Stimulated activated naive CD8-positive, alpha-beta T cell treated with anti-CD3 and anti-CD28 coated beads, Interleukin-15, amount 100 ng/mL, for 72 hours (primary cell): ENCODE measurements at regions not wholly inside any gene's neighbourhood (a gene's known extent, or its start where the extent isn't known, plus 50 kb on each side); places are given as distances from the start of the nearest gene placed in this dataset.

Source experiments
- ATAC-seq: fragments of 150-1000 bp; cut with Tn5 transposase; 2 replicates; pipeline ENCODE4 v1.10.0; 2021; ENCODE audit warnings: mild to moderate bottlenecking, moderate library complexity
- DNase-seq, 2 donors: peaks; one replicate each; pipeline ENCODE4 v3.0.0; 2021 to 2022
- H3K27ac Mint-ChIP-seq, 2 donors: one replicate each; pipeline ENCODE4 v1.8.0; 2022; ENCODE audit warnings: mild to moderate bottlenecking in 2 of 2, mixed read lengths in 2 of 2, moderate library complexity in 2 of 2
- H3K27me3 Mint-ChIP-seq: one replicate; pipeline ENCODE4 v1.8.0; 2022; ENCODE audit warnings: mixed read lengths
- H3K4me1 Mint-ChIP-seq: one replicate; pipeline ENCODE4 v1.8.0; 2022; ENCODE audit warnings: mild to moderate bottlenecking, mixed read lengths
- H3K4me3 Mint-ChIP-seq, 2 donors: one replicate each; pipeline ENCODE4 v1.8.0; 2022; ENCODE audit warnings: mild to moderate bottlenecking in 2 of 2, mixed read lengths in 2 of 2, moderate library complexity in 1 of 2
- H3K9me3 Mint-ChIP-seq, 2 donors: one replicate each; pipeline ENCODE4 v1.8.0; 2022; ENCODE audit warnings: mixed read lengths in 2 of 2

DNA sequence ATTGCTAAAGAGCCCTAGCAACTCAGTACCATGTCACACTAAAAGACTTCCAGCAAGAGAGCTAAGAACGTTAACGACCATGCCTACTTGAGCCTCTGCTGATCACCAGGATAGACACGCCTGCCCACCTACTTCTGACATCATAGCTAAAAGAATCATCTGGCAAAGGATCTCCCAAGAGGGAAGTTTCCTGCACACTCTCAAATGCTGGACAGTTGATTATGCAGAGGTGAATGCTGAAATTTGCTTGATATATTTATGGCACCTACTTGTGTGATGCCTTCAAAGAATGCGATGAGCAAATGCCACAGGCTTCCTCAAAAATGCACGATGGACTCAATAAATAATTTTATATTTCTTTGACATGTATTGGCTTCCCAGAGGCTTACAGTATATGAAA lies 113.6 kb downstream of the GALC start:
- DNase-seq: no peak
- Mint-ChIP-seq H3K4me1 (no peaks in the 10 kb centered on the region), H3K4me3 (no peak overlapping the region), H3K27ac (no peak overlapping the region), H3K9me3 (no peaks in the 10 kb centered on the region), H3K27me3 (peaks cover 26% of the 10 kb centered on the region)
- no peak for ATAC-seq

DNA sequence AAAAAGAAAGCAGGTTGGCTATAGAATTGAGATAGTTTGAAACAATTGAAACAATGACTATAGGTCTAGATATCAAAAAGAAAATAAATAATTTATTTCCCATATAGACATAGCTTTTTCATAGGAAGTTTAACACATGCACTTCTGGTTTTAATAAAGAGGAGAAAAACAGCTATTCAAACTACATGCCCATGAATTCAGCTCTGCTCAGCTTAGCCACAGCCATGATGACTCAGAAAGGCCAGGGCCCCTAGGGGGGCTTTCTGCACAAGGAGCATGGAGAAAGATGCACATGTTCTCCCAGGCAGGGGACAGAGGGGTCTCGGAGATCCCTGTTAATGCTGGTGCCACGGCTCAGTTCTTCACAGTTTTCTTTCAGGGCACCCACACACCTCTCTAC lies 114.0 kb downstream of the GALC start:
- no peak overlapping the region for H3K27ac Mint-ChIP-seq
- no peak overlapping the region for H3K4me3 Mint-ChIP-seq
- H3K9me3 Mint-ChIP-seq: no peaks in the 10 kb centered on the region
- H3K4me1 Mint-ChIP-seq: no peaks in the 10 kb centered on the region
- DNase-seq (no peak), ATAC-seq (no peak)
- peaks cover 26% of the 10 kb centered on the region for H3K27me3 Mint-ChIP-seq

DNA sequence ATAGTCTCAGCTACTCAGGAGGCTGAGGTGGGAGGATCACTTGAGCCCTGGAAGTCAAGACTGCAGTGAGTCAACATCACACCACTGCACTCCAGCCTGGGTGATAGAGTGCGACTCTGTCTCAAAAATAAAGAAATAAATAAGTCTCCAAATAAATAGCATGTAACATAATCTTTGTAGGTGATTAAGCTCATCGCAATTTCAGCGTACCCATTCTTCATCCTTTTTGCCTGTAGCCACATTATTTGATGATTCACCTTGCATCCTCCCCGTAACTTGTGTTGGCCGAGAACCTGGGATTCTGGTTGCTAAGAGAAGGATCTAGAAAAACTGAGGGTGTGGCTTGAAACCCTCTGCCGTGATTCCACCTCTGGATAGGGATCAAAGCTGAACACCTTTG lies 115.1 kb downstream of the GALC start:
- H3K4me3 Mint-ChIP-seq: no peak overlapping the region
- H3K4me1 Mint-ChIP-seq: no peaks in the 10 kb centered on the region
- ATAC-seq (no peak), DNase-seq (no peak)
- peaks cover 25% of the 10 kb centered on the region for H3K27me3 Mint-ChIP-seq
- no peaks in the 10 kb centered on the region for H3K9me3 Mint-ChIP-seq
- no peak overlapping the region for H3K27ac Mint-ChIP-seq

DNA sequence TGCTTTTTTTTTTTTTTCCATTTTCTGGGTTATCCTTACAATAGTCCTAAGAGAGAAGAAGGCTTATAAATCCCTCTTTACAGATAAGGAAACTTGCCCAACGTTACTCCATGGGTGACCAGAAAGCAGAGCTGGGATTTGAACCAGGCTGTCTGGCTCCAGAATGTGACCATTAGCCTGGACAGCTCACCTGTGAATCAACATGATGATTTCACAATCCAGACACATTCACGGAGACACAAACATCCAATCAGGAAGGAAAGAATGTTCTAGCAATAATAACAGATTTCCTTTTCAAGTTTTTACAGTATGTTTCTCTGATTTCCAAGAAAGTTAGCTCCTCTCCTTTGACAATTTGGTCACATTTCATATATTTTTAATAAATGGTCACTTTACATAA lies 118.3 kb downstream of the GALC start:
- DNase-seq (no peak), ATAC-seq (no peak)
- Mint-ChIP-seq H3K4me1 (peaks cover 6% of the 10 kb centered on the region), H3K27ac (no peak overlapping the region), H3K27me3 (peaks cover 12% of the 10 kb centered on the region), H3K9me3 (no peaks in the 10 kb centered on the region), H3K4me3 (no peak overlapping the region)

DNA sequence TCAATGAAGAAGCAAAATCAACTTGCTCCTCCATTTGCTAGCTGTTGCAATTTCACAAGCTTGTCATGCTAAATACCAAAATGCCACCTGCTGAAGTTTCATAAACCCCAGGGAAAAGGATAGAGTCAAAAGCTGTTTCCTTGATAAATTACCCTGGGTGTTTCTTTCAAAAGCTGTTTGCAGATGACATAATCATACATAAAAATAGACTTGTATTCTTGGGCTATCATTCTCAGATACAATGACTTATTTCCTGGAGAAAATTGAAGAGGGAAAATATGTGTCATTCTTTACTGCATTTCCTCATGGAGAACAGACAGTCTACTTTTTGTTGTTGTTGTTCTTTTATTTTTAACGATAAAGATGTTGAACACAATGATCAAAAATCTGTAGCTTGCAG lies 119.2 kb downstream of the GALC start:
- no peak overlapping the region for H3K4me3 Mint-ChIP-seq

DNA sequence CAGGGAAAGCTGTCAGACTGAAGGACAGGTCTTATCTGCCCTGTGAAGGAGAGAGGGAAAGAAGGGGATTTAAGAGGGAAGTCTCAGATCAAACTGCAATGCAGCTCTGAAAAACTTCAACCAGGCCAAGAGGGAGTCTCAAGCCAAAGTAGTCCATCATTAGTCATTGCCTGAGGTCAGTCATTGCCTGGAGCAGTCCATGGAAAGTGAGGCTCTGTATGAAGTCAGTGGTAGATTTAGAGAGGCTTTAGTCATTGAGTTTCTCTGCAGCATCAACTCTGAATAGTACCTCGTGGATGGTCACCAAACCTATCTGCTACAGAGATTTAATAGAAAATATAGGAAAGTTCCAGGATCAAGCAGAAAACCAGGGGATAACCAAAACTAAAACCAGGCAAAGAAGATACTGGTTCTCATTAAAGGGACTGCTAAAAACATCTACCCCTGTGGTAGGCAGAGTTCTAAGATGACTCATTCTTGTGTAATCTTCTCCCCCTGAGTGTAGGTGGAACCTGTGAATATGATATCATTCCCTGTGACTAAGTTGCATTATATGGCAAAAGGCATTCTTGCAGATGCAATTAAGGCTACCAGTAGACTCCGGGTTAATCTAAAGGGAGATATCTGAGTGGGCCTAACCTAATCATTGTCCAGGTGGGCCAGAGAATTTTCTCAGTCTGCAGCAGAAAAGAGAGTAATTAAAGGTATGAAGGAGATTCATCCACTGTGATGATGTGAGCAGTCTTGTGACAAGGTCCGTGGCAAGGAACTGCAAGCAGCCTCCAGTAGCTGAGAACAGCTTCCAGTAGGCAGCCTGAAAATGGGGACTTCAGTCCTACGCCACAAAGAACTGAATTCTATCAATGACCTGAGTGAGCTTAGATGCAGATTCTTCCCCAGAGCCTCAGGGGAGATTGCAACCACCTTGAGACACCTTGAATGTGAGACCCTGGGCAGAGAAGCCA lies 123.1 kb downstream of the GALC start:
- Mint-ChIP-seq H3K9me3 (no peaks in the 10 kb centered on the region), H3K27ac (no peak overlapping the region), H3K27me3 (peaks cover 17% of the 10 kb centered on the region), H3K4me1 (peaks cover 12% of the 10 kb centered on the region), H3K4me3 (no peak overlapping the region)
- no peak for DNase-seq
- peak; percentile 88 for ATAC-seq

More for the DNA sequence above, 119.2 kb downstream of the GALC start:
- DNase-seq (no peak), ATAC-seq (no peak)
- Mint-ChIP-seq H3K27ac (no peak overlapping the region), H3K9me3 (no peaks in the 10 kb centered on the region), H3K4me1 (peaks cover 12% of the 10 kb centered on the region), H3K27me3 (peaks cover 19% of the 10 kb centered on the region)

DNA sequence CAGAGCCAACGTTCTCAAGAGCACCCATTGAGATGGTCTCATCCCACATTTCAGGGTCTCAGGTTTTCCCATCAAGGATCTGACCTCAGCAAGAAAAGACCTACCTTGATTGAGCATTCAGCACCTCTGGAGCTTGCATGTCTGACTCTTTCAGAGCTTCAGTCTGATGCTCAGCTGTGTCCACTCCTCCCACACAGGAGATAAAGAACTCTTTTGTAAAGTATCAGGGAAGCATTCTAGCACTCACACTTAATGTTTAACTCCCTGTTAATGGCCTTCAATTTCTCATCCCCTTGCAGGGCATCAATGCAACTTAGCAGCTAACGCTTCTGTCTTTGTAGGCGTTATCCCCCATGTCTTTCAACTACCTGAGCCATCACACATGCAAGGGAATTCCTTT lies 124.1 kb downstream of the GALC start:
- Mint-ChIP-seq H3K4me3 (no peak overlapping the region), H3K27ac (no peak overlapping the region), H3K4me1 (peaks cover 12% of the 10 kb centered on the region), H3K27me3 (peaks cover 17% of the 10 kb centered on the region), H3K9me3 (no peaks in the 10 kb centered on the region)
- ATAC-seq (no peak), DNase-seq (no peak)

DNA sequence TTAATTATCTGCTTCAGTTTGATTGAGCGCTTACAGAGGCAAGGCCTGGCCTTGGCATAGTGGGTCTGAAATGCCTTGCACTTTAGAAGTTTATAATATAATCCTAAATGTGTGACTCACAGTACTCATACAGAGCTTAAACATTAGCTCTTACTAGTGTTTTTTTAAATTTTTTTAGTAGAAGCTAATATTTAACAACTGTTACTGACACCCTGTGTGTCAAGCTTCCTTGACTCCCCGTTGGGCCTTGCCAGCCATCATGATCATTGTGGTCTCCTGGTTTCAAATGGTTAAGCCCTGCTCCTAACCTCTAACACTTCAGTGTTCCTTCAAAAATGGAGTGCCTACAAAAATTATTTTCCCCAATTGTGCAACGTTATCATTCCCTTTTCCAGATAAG lies 126.9 kb downstream of the GALC start:
- Mint-ChIP-seq H3K27ac (no peak overlapping the region), H3K27me3 (peaks cover 25% of the 10 kb centered on the region), H3K9me3 (no peaks in the 10 kb centered on the region), H3K4me1 (peaks cover 12% of the 10 kb centered on the region), H3K4me3 (no peak overlapping the region)
- DNase-seq (no peak), ATAC-seq (no peak)

DNA sequence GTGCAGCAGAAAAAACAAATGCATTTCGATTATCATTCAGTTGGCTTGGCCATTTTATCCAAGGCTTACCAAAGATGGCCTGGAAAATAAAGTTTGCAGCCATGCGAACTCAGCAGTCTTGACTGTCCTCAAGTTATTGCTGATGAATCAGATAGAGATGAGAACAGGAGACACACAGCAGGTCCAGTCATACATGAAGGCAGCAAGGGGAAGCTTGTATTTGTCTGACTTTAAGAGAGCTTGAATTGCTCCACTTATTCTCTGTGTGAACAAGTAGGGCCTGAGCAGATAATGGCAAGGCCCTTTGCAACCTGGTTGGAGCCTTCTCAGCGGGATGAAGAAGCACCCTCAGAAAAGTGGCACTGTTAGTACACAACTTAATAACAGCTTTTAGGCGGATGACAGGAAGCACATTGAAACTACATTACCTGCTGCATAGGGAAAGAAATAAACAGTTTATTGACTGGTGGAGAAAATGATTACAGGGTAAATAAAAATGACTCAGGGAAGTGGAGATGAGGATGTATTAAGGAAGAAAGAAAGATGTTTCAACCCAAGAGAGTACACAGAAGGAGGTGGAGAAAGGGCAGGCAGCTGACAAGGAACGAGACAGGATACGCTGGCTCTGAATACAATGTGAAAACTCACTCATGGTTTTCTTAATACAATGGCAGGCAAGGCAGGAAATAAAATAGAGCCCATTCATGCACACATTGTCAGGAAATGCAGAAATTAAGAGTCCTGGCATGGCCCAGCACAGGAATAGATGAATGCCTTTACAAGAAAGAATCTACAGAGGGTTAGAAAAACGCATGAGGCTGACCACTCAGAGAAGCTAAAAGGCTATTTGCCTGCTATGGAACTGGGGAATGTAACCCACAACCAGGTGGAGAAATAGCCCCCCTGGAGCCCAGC lies 128.4 kb downstream of the GALC start:
- no peak for ATAC-seq
- DNase-seq: no peak
- Mint-ChIP-seq H3K9me3 (peaks cover 0 to 8% of the 10 kb centered on the region in 2 donors), H3K27me3 (peaks cover 23% of the 10 kb centered on the region), H3K27ac (peak overlapping the region in 1 of 2 donors; percentile 8), H3K4me1 (peaks cover 5% of the 10 kb centered on the region), H3K4me3 (no peak overlapping the region)

DNA sequence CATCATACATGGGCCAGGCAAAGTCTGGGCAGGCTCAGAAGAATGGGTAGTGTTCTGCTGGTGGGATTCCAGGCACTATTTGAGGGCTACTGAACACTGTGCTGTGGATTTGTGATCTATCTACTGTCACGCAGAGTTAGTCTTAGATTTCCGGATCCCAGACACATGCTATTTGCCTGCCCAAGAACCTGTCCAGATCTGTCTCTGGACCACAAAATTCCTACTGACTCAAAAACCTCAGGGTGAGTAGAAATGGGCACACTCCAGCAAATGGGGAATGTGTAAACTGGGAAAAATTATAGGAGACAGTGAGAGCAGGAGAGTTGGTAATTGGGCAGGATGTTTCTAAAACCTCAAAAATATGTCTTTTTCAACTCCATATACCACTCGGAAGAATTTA lies 129.9 kb downstream of the GALC start:
- peaks cover 11% of the 10 kb centered on the region for H3K27me3 Mint-ChIP-seq
- H3K4me3 Mint-ChIP-seq: no peak overlapping the region
- H3K27ac Mint-ChIP-seq: peak overlapping the region in 1 of 2 donors; percentile 66
- ATAC-seq: no peak
- peaks cover 0 to 8% of the 10 kb centered on the region in 2 donors for H3K9me3 Mint-ChIP-seq
- H3K4me1 Mint-ChIP-seq: no peaks in the 10 kb centered on the region
- DNase-seq: no peak

DNA sequence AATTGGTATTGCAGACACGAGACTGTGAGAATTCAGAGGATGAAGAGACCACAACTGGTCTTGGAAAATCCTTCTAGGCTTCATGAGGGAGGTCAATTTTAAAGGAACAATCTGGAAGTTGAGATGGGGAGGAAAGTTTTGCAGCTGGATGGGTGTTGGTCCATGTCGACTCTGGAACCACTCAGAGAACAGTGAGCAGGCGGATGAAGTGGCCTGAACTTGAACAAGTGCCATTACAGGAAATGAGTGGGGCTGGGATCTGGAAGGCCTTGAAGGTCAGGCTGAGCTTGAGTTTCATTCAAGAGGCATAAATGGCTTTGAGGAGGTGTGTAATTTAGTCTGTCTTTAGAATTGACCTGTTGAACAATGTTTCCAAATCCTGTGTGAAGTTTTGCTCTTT lies 140.9 kb downstream of the GALC start:
- Mint-ChIP-seq H3K4me1 (no peaks in the 10 kb centered on the region), H3K9me3 (peaks cover 0 to 14% of the 10 kb centered on the region in 2 donors), H3K27ac (no peak overlapping the region), H3K27me3 (peaks cover 14% of the 10 kb centered on the region), H3K4me3 (no peak overlapping the region)
- ATAC-seq: no peak
- no peak for DNase-seq

DNA sequence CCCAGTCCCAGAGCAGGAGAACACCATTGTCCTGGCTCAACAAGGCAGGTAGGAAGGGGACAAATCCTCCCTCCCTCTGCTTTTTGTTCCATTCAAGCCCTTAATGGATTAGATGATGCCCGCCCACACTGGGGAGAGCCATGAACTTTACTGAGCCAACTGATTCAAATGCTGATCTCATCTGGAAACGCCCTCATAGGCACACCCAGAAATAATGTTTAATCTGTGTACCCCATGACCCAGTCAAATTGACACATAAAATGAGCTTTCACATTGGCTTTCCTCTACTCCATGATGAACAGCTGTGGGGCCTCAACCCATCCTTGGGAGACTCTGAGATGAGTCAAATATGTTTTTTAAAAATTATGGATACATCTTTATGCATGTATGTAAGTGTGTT lies 141.8 kb downstream of the GALC start:
- DNase-seq: no peak
- no peak overlapping the region for H3K4me3 Mint-ChIP-seq
- H3K27ac Mint-ChIP-seq: no peak overlapping the region
- no peak for ATAC-seq
- peaks cover 14% of the 10 kb centered on the region for H3K27me3 Mint-ChIP-seq
- peaks cover 0 to 14% of the 10 kb centered on the region in 2 donors for H3K9me3 Mint-ChIP-seq
- H3K4me1 Mint-ChIP-seq: no peaks in the 10 kb centered on the region

DNA sequence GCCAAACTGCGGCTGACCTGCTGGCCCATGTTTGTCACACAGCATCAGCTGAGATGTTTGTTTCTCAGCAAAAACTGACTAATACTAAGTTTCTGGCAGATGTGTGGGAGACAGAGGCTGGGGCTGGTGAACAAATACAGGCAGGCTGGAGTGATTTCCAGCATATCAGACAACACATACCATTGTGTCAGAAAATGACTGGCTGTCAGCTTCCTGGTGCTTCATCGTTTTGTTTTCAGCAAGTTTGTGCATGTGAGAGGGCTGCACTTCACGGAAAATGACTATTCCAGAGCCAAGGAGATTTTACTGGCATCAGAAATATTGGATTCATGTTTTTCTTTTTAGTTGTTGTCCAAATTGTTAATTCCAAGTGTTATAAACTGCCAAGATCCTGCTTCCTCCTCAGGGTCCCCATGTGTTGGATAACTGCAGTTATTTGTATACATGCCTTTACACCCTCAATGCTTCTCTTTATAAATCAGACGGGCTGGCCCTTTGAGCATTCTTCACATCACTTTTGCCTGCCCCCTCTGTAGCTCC lies 145.7 kb downstream of the GALC start:
- ATAC-seq (no peak), DNase-seq (no peak)
- Mint-ChIP-seq H3K27ac (no peak overlapping the region), H3K9me3 (peaks cover 0 to 3% of the 10 kb centered on the region in 2 donors), H3K4me1 (no peaks in the 10 kb centered on the region), H3K4me3 (no peak overlapping the region), H3K27me3 (no peaks in the 10 kb centered on the region)

DNA sequence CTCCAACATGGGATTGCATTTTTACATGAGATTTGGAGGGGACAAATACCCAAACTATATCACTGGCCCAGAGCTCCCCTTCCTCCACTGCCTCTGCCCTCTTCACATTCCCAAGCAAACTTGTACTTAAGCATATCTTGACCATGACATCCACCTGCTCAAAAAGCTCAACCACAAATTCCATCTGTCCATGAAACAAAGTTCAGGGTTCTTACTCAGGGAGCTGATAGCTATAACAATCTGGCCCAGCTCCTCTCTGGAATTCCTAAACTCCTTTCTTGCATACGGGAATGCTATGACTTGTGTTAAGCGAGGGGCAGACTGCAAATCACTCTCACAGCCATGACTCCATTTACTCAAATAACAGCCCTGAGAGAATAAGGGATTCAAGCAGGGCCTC lies 152.1 kb downstream of the GALC start:
- Mint-ChIP-seq H3K4me1 (no peaks in the 10 kb centered on the region), H3K4me3 (no peak overlapping the region), H3K27ac (no peak overlapping the region), H3K27me3 (peaks cover 13% of the 10 kb centered on the region), H3K9me3 (no peaks in the 10 kb centered on the region)
- ATAC-seq: no peak
- no peak for DNase-seq

DNA sequence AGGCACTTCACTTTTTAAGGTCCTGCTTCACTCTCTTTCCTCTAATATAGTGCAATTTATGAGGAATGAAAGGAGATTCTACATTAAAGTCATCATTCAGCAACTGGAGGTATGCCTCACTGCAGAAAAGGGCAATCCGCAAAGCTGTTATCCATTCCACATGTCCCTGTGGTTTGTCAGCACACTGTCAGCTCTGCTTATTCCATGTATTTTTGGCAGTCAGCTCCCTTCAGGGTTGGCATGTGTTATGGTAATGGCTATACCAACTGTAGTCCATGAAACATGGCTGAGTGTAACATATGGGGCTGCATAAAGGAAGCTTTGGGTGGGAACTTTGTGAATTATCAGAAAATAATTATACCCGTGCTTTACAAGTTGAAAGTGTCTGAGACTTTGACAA lies 154.1 kb downstream of the GALC start:
- no peak for DNase-seq
- Mint-ChIP-seq H3K4me3 (no peak overlapping the region), H3K9me3 (no peaks in the 10 kb centered on the region), H3K4me1 (no peaks in the 10 kb centered on the region), H3K27ac (no peak overlapping the region), H3K27me3 (peaks cover 13% of the 10 kb centered on the region)
- no peak for ATAC-seq

DNA sequence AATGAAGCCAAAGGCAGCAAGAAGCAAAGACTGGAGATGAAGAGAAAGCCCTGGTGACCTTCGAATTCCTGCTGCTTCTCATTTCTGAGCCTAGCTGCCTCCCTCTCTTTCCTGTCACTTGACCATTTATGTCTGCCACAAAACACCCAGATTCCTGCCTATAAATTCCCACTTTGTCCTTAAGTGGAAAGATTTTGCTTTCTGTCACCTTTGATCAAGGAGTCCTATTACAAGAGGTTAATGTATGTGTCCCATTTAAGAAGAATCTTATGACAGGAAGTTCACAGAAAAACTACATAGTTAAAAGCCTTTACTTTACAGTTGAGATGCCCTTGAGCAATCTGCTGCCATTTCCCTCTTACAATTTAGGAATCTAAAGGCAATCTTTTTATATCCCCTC lies 155.7 kb downstream of the GALC start:
- peaks cover 13% of the 10 kb centered on the region for H3K27me3 Mint-ChIP-seq
- no peaks in the 10 kb centered on the region for H3K4me1 Mint-ChIP-seq
- no peak overlapping the region for H3K4me3 Mint-ChIP-seq
- no peaks in the 10 kb centered on the region for H3K9me3 Mint-ChIP-seq
- no peak overlapping the region for H3K27ac Mint-ChIP-seq
- no peak for ATAC-seq
- no peak for DNase-seq
